GM03348 (cell line): ENCODE measurements at regions not wholly inside any gene's neighbourhood (a gene's known extent, or its start where the extent isn't known, plus 50 kb on each side); places are given as distances from the start of the nearest gene placed in this dataset.
A peak's percentile ranks its signal among the peaks of the same experiment; 100 is the strongest.
"Not testable (repeated sequence)": the region's sequence is repeated elsewhere in the genome, so short reads cannot be mapped to it uniquely, and the experiment has no call there.

ENCODE experiments used
- DNase-seq: peaks from one replicate; pipeline ENCODE4 v3.0.0; 2012; ENCODE audit warnings: low spot score

- no peak for DNase-seq
These were observed 99.2 kb upstream of the ZDHHC17 start for GRCh38 chr12:76664731-76665130.

GRCh38 chr12:76666290-76666835 lies 97.6 kb upstream of the ZDHHC17 start:
- peak; percentile 4 for DNase-seq

GRCh38 chr12:76669981-76670380 lies 93.9 kb upstream of the ZDHHC17 start:
- no peak for DNase-seq

GRCh38 chr12:76670776-76671175 lies 93.1 kb upstream of the ZDHHC17 start:
- DNase-seq = peak; percentile 55

- no peak for DNase-seq
These were observed 89.1 kb upstream of the ZDHHC17 start for GRCh38 chr12:76674669-76675315.

GRCh38 chr12:76676261-76676660 lies 87.7 kb upstream of the ZDHHC17 start:
- DNase-seq = not testable (repeated sequence)

GRCh38 chr12:76678992-76679391 lies 84.9 kb upstream of the ZDHHC17 start:
- DNase-seq = no peak

GRCh38 chr12:76679778-76680177 lies 84.1 kb upstream of the ZDHHC17 start:
- no peak for DNase-seq

- DNase-seq = peak; percentile 56
These were observed 83.0 kb upstream of the ZDHHC17 start for GRCh38 chr12:76680940-76681339.

- peak; percentile 21 for DNase-seq
These were observed 78.7 kb upstream of the ZDHHC17 start for GRCh38 chr12:76685246-76685678.

- DNase-seq = peak; percentile 65
These were observed 75.9 kb upstream of the ZDHHC17 start for GRCh38 chr12:76687981-76688380.

- DNase-seq = no peak
These were observed 75.3 kb upstream of the ZDHHC17 start for GRCh38 chr12:76688631-76689030.

- peak; percentile 69 for DNase-seq
These were observed 72.8 kb upstream of the ZDHHC17 start for GRCh38 chr12:76690921-76691700.

- no peak for DNase-seq
These were observed 71.1 kb upstream of the ZDHHC17 start for GRCh38 chr12:76692846-76693245.

GRCh38 chr12:76694369-76694768 lies 69.5 kb upstream of the ZDHHC17 start:
- no peak for DNase-seq

- no peak for DNase-seq
These were observed 67.7 kb upstream of the ZDHHC17 start for GRCh38 chr12:76696186-76696585.

GRCh38 chr12:76697849-76698248 lies 66.1 kb upstream of the ZDHHC17 start:
- no peak for DNase-seq

- no peak for DNase-seq
These were observed 65.6 kb upstream of the ZDHHC17 start for GRCh38 chr12:76698316-76698715.

GRCh38 chr12:76698966-76699365 lies 64.9 kb upstream of the ZDHHC17 start:
- no peak for DNase-seq

- DNase-seq = no peak
These were observed 62.2 kb upstream of the ZDHHC17 start for GRCh38 chr12:76701690-76702089.

GRCh38 chr12:76702946-76703345 lies 61.0 kb upstream of the ZDHHC17 start:
- DNase-seq = no peak

- no peak for DNase-seq
These were observed 59.2 kb upstream of the ZDHHC17 start for GRCh38 chr12:76704693-76705092.

GRCh38 chr12:76706101-76706500 lies 57.8 kb upstream of the ZDHHC17 start:
- peak; percentile 20 for DNase-seq
